Caco-2 (cell line): ENCODE measurements at regions not wholly inside any gene's neighbourhood (a gene's known extent, or its start where the extent isn't known, plus 50 kb on each side); places are given as distances from the start of the nearest gene placed in this dataset.

Source experiments
- BruUV-seq: library from RNA; stranded (reverse); fragments of 400-500 nt; replicated peaks from 2 replicates; lab custom pipeline; 2021; lab: Mats Ljungman, UMichigan
- CTCF ChIA-PET: fragments of 300-600 bp; sonication (Branson Sonifier 250); formaldehyde crosslinking; loops from one replicate; lab custom pipeline; 2022; ENCODE audit warnings: antibody characterized with exemption; lab: Charles Lee
- POLR2A ChIA-PET: fragments of 300-600 bp; sonication (Branson Sonifier 250); formaldehyde crosslinking; loops from one replicate; lab custom pipeline; 2022; ENCODE audit warnings: antibody characterized with exemption; lab: Charles Lee
- DNase-seq, 2 experiments: peaks; one replicate each; pipeline versions ENCODE4 v3.0.0 to v3.0.0-alpha.2; 2020 to 2022
- H3K27me3 ChIP-seq: replicated peaks from 2 replicates; pipeline ENCODE4 v1.6.0; 2011; ENCODE audit warnings: low read length; ENCODE audit not compliant: control insufficient read depth, insufficient read depth
- H3K36me3 ChIP-seq: 2 replicates; pipeline ENCODE4 v1.5.1; 2011; ENCODE audit warnings: low read length; ENCODE audit not compliant: control insufficient read depth, insufficient read depth
- H3K4me1 ChIP-seq: fragments of 250-450 bp; sonication (Bioruptor Pico); 2 replicates; pipeline ENCODE4 v1.5.1; 2020; ENCODE audit warnings: mild to moderate bottlenecking
- H3K4me3 ChIP-seq: 2 replicates; pipeline ENCODE4 v1.5.1; 2011; ENCODE audit warnings: low read depth, mild to moderate bottlenecking, control low read depth, low read length
- H3K9me3 ChIP-seq: fragments of 250-450 bp; sonication (Bioruptor Pico); 2 replicates; pipeline ENCODE4 v1.5.1; 2020; ENCODE audit warnings: mild to moderate bottlenecking, moderate library complexity
- H3K27ac Mint-ChIP-seq: one replicate; pipeline ENCODE4 v1.8.0; 2022; ENCODE audit warnings: mixed read lengths; ENCODE audit not compliant: unreplicated experiment
- H3K27me3 Mint-ChIP-seq: one replicate; pipeline ENCODE4 v1.8.0; 2022; ENCODE audit warnings: mixed read lengths; ENCODE audit not compliant: insufficient read depth, unreplicated experiment
- H3K36me3 Mint-ChIP-seq: one replicate; pipeline ENCODE4 v1.8.0; 2022; ENCODE audit warnings: mild to moderate bottlenecking, mixed read lengths; ENCODE audit not compliant: insufficient read depth, unreplicated experiment
- H3K4me1 Mint-ChIP-seq: one replicate; pipeline ENCODE4 v1.8.0; 2022; ENCODE audit warnings: low read depth, mixed read lengths; ENCODE audit not compliant: unreplicated experiment
- H3K4me3 Mint-ChIP-seq: one replicate; pipeline ENCODE4 v1.8.0; 2022; ENCODE audit warnings: mild to moderate bottlenecking, moderate library complexity, mixed read lengths; ENCODE audit not compliant: unreplicated experiment
- H3K9me3 Mint-ChIP-seq: one replicate; pipeline ENCODE4 v1.8.0; 2022; ENCODE audit warnings: mixed read lengths; ENCODE audit not compliant: unreplicated experiment
- intact Hi-C: fragments of 100-400 bp; cut with micrococcal nuclease; formaldehyde crosslinking; loops from one replicate; pipeline ENCODE4 v1.10.0; 2022; ENCODE audit not compliant: unreplicated experiment
- TF ChIP-seq, protein P1 (sequence below), 2 experiments: fragments of 200-600 bp in 1 of 2; IDR thresholded peaks; 1 replicate in 1 of 2; 2 replicates in 1 of 2; pipeline versions ENCODE4 v1.5.1 to v1.8.0; 2011 to 2022; ENCODE audit warnings: antibody characterized with exemption in 1 of 2, control low read depth in 1 of 2, inconsistent platforms in 1 of 2, low read depth in 1 of 2, low read length in 1 of 2, mild to moderate bottlenecking in 1 of 2, moderate library complexity in 1 of 2; ENCODE audit not compliant: insufficient read depth in 1 of 2, severe bottlenecking in 1 of 2, unreplicated experiment in 1 of 2

DNA sequence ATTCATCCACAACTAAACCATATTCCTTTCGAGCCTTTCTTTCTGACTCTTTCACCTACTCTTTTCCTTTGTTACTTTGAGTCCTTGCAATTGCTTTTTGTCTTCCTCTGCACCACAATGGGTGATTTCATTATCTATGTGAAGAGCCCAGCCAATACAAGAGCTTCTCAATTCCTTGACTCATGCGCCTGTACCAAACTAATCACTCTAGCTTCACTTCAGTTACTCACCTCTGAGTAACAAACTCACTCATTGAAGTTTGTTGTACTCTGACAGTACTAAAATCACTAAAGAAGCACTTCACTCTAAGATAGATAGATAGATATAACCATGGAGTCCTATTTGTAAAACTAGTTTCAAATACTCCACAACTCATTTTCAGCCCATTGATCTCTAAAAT, 191.7 kb upstream of the EPHA5 start:
- DNase-seq: no peak
- intact Hi-C loops: no loop called here
- no peaks in the 10 kb centered on the region for H3K9me3 ChIP-seq
- no peaks in the 10 kb centered on the region for H3K36me3 Mint-ChIP-seq
- no peak overlapping the region for H3K27ac Mint-ChIP-seq
- no peak overlapping the region for H3K4me3 ChIP-seq
- no TSS peak for BruUV-seq
- H3K4me3 Mint-ChIP-seq: no peak overlapping the region
- ChIA-PET POLR2A (no interaction called here), CTCF (no interaction called here)
- H3K36me3 ChIP-seq: no peaks in the 10 kb centered on the region
- H3K4me1 Mint-ChIP-seq: no peaks in the 10 kb centered on the region
- TF ChIP-seq, protein P1, sequence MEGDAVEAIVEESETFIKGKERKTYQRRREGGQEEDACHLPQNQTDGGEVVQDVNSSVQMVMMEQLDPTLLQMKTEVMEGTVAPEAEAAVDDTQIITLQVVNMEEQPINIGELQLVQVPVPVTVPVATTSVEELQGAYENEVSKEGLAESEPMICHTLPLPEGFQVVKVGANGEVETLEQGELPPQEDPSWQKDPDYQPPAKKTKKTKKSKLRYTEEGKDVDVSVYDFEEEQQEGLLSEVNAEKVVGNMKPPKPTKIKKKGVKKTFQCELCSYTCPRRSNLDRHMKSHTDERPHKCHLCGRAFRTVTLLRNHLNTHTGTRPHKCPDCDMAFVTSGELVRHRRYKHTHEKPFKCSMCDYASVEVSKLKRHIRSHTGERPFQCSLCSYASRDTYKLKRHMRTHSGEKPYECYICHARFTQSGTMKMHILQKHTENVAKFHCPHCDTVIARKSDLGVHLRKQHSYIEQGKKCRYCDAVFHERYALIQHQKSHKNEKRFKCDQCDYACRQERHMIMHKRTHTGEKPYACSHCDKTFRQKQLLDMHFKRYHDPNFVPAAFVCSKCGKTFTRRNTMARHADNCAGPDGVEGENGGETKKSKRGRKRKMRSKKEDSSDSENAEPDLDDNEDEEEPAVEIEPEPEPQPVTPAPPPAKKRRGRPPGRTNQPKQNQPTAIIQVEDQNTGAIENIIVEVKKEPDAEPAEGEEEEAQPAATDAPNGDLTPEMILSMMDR (IDR thresholded peaks at IDR 0.05; ENCODE audit: insufficient read depth in 1 of 2, low read depth in 1 of 2, low read length in 1 of 2, severe bottlenecking in 1 of 2, unreplicated experiment in 1 of 2): no peak
- no peaks in the 10 kb centered on the region for H3K27me3 Mint-ChIP-seq
- H3K4me1 ChIP-seq: no peaks in the 10 kb centered on the region
- H3K27me3 ChIP-seq: no peaks in the 10 kb centered on the region
- no peaks in the 10 kb centered on the region for H3K9me3 Mint-ChIP-seq

DNA sequence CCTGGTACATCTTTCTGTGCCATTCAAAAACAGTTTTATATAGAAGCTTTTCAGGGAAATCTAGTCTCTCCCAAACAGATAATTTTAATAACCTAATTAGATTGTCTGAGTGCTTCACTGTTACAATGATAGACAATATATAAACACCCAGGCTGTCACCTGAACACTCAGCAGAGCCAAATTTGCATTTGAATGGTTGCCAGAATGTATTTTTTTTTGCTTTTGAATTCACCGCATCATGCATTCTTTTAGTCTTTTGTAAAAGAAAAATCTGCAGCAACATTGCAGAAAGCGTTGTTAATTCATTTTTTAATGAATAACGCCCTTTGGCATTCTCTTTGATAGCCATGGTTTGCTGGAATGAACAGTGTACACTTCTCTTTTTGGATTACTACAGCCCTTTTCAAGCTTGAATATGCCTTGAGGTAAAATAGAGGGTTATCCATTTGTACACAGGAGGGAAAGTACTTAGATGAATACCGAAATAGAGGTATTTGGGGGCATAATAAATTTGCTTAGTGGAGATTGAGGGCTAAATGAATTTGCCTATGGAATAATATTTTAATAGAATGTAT, 175.0 kb upstream of the EPHA5 start:
- intact Hi-C loops: no loop called here
- POLR2A ChIA-PET: no interaction called here
- Mint-ChIP-seq H3K36me3 (no peaks in the 10 kb centered on the region), H3K27me3 (no peaks in the 10 kb centered on the region), H3K27ac (no peak overlapping the region), H3K4me1 (no peaks in the 10 kb centered on the region), H3K9me3 (no peaks in the 10 kb centered on the region), H3K4me3 (no peak overlapping the region)
- CTCF ChIA-PET: no interaction called here
- H3K36me3 ChIP-seq: no peaks in the 10 kb centered on the region
- H3K27me3 ChIP-seq: no peaks in the 10 kb centered on the region
- DNase-seq: no peak
- TF ChIP-seq, protein P1 (IDR thresholded peaks at IDR 0.05; ENCODE audit: insufficient read depth in 1 of 2, low read depth in 1 of 2, low read length in 1 of 2, severe bottlenecking in 1 of 2, unreplicated experiment in 1 of 2): no peak
- no peak overlapping the region for H3K4me3 ChIP-seq
- H3K9me3 ChIP-seq: no peaks in the 10 kb centered on the region
- no peaks in the 10 kb centered on the region for H3K4me1 ChIP-seq
- no TSS peak for BruUV-seq

DNA sequence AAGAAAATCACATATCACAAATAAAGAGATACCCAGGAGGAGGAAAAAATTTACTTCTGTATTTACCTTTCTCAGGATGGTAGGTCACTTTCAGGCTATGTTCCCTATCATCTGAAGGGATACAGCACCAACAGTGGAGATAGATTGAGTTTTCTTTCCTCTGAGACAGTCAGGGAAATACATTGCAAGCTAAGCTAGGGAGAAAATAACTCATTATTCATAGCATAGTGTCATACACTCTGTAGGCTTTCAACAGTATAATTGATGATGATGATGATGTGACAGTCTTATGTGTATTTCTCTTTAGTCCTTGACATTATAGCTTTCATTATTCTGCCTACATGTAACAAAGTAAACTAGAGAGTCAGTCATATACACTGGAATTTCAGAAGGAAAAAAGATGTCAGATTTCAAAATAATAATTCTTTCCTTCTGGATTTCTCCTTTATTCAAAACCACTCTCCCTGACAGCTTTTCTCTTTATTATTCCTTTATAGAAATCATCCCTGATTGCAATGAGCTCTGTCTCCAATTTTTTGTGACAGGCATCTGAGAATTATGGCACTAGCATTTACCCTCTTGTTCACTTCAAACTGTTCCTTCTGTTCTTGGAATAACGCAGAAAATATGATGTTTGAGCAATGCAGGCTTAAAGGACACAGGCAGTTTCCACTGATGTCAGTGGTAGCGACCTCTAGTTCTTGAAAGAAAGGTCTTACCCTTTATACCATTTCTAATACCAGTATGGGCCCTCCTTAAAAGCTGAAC, 169.1 kb upstream of the EPHA5 start:
- TF ChIP-seq, protein P1 (IDR thresholded peaks at IDR 0.05; ENCODE audit: insufficient read depth in 1 of 2, low read depth in 1 of 2, low read length in 1 of 2, severe bottlenecking in 1 of 2, unreplicated experiment in 1 of 2): no peak
- Histone ChIP-seq H3K36me3 (no peaks in the 10 kb centered on the region), H3K4me3 (no peak overlapping the region), H3K9me3 (no peaks in the 10 kb centered on the region), H3K4me1 (no peaks in the 10 kb centered on the region), H3K27me3 (no peaks in the 10 kb centered on the region)
- ChIA-PET CTCF (no interaction called here), POLR2A (no interaction called here)
- no peak for DNase-seq
- Mint-ChIP-seq H3K4me1 (no peaks in the 10 kb centered on the region), H3K27me3 (no peaks in the 10 kb centered on the region), H3K36me3 (no peaks in the 10 kb centered on the region), H3K9me3 (no peaks in the 10 kb centered on the region), H3K27ac (no peak overlapping the region), H3K4me3 (no peak overlapping the region)
- BruUV-seq: no TSS peak
- intact Hi-C loops: no loop called here
